NCI-H748 (cell line): ENCODE measurements at regions not wholly inside any gene's neighbourhood (a gene's known extent, or its start where the extent isn't known, plus 50 kb on each side); places are given as distances from the start of the nearest gene placed in this dataset.
"Not testable (repeated sequence)": the region's sequence is repeated elsewhere in the genome, so short reads cannot be mapped to it uniquely, and the experiment has no call there.

Experiments used
- DNase-seq: peaks from one replicate; lab custom pipeline; 2025; ENCODE audit not compliant: unreplicated experiment; lab: John Stamatoyannopoulos, UW

DNA sequence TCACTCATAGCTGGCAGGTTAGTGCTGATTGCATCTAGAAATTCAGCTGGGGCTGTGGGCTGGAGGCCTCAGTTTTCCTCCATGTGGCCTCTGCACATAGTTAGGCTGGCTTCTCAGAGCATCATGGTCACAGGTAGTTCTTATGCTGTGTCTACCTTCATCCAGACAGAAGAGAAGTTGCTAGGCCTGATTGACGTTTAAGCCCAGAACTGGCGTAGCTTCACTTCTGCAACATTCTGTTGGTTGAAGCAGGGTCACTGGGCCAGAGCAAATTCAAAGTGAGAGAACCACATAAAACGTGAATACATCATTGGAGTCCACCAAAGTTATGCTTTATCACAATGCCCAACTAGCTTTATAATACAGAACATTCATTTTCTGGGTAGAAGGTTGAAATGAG, 116.0 kb downstream of the SPP2 start:
- no peak for DNase-seq

GRCh38 chr2:234165421-234165820, 114.9 kb downstream of the SPP2 start:
- DNase-seq, result no peak

DNA sequence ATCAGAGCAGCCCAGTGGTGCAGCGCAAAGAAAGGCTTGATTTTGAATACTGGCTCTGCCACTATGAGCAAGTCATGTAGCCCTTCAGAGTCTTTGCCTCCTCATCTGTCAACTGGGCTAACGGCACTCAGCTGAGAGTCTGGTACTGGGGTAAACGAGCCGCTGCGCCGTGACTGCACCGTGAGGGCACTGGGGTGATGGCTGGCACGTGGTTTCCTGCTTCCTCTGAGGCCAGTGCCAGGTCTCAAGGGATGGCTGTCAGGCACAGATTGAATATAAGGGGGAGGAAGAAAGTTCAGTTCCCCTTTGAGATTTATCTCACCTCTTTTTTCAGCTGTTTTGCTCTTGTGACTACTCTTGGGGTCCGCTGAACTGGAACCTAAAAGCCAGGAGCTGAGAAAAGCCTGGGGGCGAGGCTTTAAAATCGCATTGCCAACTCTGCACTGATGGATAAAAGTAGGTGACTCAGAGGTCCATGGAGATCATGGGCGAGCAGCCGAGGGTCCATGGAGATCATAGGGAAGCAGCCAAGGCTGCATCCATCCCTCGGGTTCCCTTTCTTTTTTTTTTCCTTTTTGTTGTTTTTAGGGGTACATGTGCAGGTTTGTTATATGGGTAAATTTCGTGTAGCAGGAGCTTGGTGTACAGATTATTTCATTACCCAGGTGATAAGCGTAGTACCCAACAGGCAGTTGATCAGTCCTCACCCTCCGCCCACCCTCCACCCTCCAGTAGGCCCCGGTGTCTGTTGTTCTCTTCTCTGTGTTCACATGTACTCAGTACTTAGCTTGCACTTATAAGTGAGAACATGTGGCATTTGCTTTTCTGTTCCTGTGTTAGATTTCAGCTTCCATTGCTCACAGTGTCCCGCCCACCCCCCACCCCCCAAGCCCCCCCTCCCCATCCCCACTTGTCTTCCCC, 114.3 kb downstream of the SPP2 start:
- no peak for DNase-seq

DNA sequence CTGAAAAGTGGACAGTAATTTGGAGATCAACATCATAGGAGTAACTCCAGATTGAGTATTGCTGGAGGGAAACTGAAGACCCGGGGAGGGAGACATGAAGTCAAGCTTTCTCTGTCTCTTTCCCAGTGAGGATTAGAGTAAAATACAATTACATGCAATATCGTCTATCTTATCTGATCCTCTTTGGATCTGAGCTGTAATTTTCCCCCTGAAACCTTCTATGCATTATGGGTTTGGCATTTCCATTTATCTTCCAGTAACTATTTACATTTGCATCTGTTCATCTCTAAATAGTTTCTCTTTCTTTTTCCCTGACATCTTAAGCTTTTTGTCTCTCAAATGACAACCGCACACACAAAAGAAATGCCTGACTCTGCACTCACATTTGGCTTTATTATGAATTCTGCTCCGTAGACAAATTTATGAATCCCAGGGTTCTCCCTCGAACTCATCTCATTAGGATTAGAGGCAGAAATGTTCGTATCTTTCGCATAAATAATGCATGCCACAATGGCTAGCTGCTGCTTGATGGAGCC, 113.1 kb downstream of the SPP2 start:
- DNase-seq, result no peak

GRCh38 chr2:234162861-234163260, 112.4 kb downstream of the SPP2 start:
- DNase-seq, result no peak

GRCh38 chr2:234161932-234162331, 111.4 kb downstream of the SPP2 start:
- no peak for DNase-seq

- DNase-seq, result no peak
Measured at GRCh38 chr2:234158812-234159211, 108.3 kb downstream of the SPP2 start.

DNA sequence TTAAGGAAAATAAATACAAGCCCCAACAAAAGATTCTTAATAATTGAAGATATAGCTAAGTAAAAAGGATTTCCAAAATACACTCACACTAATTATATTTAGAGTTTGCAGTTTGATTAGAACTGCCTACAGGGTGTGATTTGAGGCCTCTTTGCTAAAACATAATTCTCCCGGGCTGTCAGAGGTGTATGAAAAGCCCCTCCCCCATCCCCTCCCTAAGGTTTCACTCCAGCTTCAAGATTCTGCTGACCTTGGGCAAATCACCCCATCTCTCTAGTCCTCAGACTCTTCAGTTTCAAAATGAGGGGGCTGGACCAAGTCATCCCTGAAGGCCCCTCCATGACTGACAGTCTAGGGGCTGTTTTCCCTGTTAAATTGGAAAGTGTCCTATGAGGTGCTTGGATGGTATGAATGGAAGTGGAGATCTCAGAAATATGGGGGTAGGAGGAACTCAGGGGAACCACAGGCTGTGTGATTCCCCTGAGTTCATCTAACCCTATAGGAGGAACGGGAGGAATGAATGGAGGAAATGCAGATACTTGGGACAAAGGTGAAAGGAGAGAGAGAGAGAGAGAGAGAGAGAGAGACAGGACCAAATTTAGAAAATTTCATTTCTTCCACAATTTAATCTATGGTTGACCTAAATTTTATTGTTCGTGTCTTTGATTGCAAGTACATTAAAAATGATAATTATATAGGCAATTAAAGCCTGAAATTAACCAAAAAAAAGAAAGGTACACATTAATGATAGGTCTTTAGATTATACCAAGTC, 107.5 kb downstream of the SPP2 start:
- DNase-seq, result no peak

GRCh38 chr2:234156326-234156725, 105.8 kb downstream of the SPP2 start:
- DNase-seq, result peak; percentile 43

DNA sequence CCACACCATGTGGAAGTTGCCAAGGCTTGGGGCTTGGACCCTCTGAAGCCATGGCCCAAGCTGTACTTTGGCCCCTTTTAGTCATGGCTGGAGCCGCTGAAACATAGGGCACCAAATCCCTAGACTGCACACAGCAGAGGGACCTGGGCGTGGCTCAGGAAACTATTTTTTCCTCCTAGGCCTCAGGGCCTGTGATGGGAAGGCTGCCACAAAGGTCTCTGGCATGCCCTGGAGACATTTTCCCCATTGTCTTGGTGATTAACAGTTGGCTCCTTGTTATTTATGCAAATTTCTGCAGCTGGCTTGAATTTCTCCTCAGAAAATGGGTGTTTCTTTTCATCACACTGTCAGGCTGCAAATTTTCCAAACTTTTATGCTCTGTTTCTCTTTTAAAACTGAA, 102.3 kb downstream of the SPP2 start:
- DNase-seq, result not testable (repeated sequence)

GRCh38 chr2:234147335-234147861, 96.9 kb downstream of the SPP2 start:
- DNase-seq, result peak; percentile 52

DNA sequence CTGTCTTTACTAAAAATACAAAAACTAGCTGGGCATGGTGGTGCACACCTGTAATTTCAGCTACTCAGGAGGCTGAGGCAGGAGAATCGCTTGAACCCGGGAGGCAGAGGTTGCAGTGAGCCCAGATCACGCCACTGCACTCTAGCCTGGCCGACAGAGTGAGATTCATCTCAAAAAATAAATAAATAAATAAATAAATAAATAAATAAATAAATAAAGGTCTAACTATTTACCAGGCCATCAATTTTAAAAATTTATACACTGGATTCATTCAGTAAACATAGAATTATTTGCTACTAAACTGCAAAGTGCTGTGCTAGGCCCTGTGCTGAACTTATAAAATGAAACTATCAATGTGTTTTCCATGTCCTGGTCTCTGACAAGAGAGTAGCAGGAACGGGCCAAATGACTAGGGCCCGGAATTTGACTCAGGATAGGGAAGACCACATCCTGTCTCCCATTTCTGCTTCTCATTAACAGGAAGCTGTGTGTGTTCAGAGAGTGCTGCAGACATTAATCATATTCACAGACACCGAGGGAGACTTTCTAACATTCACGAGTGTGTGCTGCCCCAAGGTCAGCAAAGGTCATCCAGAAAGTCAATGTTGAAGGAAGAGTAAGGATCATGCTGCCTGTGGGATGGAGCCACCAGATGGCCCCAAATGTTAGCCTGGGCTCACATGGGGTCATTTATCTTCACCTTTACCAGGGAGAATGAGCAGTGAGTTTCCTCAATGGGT, 95.8 kb downstream of the SPP2 start:
- no peak for DNase-seq

DNA sequence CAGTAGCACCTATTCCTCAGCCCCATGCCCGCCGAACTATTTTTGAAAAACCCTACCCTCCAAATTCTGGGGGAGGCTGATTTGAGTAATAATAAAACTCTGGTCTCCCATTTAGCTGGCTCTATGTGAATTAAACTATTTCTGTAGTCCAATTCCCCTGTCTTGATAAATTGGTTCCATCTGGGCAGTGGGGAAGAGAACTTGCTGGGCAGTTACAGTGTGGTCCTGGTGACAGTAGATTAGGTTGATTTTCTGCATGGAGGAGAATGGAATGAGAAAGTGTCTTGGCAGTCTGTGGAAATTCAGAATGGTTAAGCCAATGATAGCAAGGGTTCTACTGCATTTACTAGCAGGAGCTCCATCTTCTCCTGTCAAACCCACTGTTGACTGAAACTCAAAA, 95.0 kb downstream of the SPP2 start:
- no peak for DNase-seq

- DNase-seq, result no peak
Measured at GRCh38 chr2:234145057-234145456, 94.6 kb downstream of the SPP2 start.

GRCh38 chr2:234143896-234144295, 93.4 kb downstream of the SPP2 start:
- DNase-seq, result no peak

- no peak for DNase-seq
Measured at GRCh38 chr2:234142530-234142929, 92.0 kb downstream of the SPP2 start.

- DNase-seq, result no peak
Measured at GRCh38 chr2:234139755-234140154, 89.3 kb downstream of the SPP2 start.

GRCh38 chr2:234138836-234139235, 88.3 kb downstream of the SPP2 start:
- DNase-seq, result no peak

GRCh38 chr2:234137400-234138014, 87.0 kb downstream of the SPP2 start:
- DNase-seq, result no peak

DNA sequence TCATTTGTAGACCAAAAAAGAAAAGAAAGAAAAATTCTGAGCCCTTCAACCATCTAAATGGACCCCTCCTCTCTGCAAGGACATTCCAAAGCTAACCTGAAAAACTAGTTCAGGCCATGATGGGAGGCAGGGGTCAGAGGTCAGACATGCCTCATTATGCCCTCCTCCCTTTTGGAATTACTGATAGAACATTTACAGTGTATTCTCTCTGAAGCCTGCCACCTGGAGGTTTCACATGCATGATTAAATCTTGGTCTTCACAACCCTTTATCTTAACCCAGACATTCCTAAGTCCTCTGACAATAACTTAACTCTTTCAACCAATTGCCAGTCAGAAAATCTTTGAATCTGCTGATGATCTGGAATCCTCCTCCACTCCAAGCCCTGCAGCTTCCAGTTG, 86.0 kb downstream of the SPP2 start:
- peak; percentile 15 for DNase-seq
